ENCODE measurements at regions not wholly inside any gene's neighbourhood (a gene's known extent, or its start where the extent isn't known, plus 50 kb on each side); places are given as distances from the start of the nearest gene placed in this dataset.
"Not testable (repeated sequence)": the region's sequence is repeated elsewhere in the genome, so short reads cannot be mapped to it uniquely, and the experiment has no call there.

DNA sequence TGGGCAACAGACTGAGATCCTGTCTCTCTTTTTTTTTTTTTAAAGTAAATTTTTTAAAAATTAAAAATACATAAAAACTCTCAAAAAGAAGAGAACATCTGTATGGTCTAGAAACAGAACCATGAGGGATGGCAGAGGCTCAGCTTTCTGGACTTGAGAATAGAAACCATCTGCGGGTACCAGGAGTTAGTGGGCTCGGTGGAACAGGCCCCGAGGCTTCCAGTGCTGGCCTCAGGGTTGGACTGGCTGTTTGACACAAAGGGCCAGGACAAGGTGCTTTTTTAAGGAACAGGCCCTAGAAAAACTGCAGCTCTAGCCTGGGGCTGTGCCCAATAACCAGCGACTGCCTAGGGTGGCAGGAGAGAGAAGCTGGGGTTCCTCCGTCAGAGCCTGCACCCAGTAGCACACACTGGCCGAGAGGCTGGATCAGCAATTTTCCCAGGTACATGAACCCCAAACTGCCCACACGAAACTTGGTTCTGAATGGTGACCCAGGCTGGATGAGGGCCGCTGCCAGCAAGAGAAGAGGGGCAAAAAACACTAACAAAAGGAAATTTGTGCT lies 131.0 kb upstream of the OLIG3 start:
- DNase-seq: no peak

DNA sequence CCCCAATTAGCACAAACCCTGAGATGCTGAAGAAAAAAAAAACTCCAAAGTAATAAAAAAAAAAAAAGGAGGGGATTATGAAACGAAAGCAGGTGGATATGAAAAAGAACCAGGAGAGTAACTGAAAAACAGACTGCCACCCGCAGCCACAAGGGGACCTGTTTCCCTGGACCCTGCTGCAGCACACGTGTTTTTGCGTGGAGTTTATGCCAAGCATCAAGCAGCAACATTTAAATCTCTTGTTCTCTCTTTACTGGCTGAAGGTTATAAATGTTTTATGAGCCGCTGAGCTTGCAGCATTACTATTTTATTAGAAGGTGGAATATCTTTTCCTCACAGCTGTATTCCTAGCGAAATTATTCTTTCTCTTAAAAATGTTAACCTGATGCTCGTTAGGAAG lies 131.6 kb upstream of the OLIG3 start:
- no peak for DNase-seq

DNA sequence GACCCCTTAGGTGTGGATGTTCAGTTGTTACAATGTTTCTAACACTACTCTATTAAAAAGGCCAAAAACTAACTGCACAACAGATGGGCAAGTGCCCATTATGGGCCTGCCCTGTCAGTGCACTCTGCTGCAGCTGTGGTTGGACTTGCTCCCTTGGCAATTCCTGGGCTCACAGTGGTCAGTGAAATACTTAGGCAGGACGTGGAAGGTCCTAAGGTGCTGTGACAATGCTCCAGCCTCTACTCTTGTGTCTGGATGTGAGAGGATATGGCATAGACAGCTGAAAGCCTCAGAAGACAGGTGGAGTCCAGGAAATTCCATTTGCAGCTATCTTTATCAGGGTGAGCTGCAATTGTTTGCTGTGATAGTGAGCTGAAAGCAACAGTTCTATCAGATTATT lies 136.5 kb upstream of the OLIG3 start:
- DNase-seq: no peak

DNA sequence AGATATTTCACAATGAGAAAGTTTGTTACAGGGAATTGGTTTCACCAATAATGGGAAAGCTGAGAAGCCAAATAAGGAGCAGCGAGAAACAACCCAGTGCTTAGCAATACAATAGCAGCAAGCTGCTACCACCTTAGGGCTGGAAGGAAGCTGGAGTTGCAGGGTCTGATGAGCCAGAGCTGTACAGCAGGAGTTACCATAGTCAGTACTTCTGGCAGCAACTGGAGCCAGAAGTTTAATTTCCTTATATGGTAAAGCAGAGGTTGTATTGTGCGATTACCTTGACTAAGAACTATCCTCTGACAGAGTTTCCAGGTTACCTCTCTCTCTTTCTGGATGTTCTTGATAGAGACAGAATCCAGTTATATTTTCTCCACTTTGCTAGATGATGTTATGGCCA lies 137.1 kb upstream of the OLIG3 start:
- no peak for DNase-seq

DNA sequence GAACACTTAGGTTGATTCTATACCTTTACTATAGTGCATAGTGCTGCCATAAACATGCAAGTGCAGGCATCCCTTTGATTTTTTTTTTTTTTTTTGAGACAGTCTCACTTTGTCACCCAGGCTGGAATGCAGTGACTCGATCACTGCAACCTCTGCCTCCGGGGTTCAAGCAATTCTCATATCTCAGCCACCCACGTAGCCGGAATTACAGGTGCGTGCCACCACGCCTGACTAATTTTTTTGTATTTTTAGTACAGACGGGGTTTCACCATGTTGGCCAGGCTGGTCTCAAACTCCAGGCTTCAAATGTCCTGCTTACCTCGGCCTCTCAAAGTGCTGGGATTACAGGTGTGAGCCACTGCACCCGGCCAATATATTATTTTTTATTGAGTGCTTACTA lies 140.0 kb upstream of the OLIG3 start:
- DNase-seq: not testable (repeated sequence)

DNA sequence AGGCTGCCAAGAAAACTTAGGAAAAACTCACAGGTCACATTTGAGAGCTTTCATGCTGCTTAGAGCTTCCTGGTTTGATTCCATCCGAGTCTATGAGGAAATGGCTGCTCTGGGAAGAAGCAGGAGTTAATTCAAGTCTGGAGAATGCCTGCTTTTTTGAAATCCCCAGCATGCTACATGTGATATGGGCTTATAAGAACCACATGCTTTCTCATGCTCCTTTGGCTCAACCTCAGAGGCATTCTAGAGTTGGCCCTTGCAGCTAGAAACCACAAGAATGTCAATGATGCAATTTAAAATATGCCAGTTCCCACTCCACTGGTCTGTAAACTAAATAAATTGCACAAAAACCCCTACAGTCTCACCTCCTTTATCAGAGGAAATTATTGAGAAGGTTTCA lies 142.9 kb upstream of the OLIG3 start:
- no peak for DNase-seq

DNA sequence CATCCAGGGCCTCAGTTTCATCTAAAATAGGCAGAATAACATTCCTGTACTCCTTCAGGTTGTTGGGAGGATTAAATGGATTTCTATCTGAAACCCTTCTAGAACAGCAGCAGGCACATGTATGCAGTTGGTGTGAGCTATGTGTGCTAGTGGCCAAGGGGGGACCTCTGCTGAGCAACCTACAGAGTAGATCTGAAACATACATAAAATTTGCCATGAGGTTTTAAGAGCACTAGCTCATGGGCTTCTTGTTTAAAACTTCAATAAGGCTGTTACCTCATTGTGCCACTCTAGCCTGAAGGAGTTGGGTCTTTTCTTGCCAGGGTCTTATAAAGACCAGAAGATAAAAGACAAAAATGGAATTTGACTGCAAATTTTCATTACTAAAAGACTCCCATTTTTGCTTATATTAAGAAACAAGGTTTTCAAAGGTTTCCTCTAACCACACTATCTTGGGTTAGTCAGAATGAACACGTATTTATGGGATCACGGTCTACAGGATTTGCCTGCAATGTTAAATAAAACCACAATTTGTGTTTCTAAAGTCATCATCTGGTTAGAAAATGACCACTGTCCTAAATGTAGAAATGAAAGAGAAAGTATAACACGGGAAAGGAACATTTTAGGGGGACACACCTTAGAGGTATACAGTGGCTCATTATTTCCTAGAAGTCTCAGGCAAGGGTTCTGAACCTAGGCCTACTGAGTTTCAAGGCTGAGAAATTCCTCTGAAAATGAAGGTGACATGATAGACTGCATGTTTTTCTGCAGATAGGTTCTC lies 144.9 kb upstream of the OLIG3 start:
- DNase-seq: no peak

DNA sequence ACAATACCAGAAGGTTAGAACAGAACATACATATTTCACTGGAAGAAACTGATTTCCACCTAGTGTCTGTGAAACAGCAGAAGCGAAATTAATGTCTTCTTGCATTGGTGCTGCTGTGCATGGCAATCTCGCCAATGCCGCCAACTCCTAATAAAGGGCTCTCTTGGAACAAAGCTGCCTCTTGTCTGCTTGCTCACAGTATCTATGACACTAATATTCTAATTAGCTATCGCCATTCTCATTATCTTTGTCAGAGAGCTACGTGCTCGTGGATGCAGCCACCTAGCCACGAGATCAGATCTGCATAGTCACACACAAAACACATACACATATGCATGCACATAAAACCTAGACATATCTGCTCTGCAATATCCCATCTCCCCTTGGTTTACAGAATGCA lies 145.9 kb upstream of the OLIG3 start:
- no peak for DNase-seq

DNA sequence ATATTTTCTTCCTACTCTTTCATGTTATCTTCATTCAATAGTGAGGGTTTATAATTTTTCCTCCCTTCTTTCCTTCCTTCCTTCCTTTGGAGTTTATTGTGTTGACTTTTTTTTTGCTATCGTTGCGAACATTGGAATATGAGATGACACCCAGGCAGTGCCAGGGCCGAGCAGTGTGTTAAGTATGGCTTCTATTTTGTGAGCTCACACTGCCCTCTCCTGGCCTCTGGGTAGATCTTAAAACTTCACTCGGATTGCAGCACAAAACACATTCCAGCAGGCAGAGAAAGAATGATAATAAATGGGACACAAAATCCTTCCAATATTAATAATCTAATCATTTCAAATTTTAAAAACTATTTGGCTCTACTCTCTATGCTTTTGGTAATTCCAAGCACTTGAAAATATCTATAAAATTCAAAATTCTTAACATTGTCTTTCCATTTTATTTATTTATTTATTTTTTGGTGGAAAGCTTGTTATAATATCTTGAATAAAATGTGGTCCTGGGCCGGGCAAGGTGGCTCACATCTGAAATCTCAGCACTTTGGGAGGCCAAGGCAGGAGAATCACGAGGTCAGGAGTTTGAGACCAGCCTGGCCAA lies 147.4 kb upstream of the OLIG3 start:
- peak; percentile 78 for DNase-seq

DNA sequence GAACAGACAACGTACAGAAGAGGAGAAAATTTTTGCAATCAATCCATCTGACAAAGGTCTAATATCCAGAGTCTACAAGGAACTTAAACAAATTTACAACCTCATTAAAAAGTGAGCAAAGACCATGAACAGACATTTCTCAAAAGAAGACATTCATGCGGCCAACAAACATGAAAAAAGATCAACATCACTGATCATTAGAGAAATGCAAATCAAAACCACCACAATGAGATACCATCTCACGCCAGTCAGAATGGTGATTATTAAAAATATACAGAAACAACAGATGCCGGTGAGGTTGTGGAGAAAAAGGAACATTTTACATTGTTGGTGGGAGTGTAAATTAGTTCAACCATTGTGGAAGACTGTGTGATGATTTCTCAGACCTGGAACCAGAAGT lies 149.0 kb upstream of the OLIG3 start:
- not testable (repeated sequence) for DNase-seq

DNA sequence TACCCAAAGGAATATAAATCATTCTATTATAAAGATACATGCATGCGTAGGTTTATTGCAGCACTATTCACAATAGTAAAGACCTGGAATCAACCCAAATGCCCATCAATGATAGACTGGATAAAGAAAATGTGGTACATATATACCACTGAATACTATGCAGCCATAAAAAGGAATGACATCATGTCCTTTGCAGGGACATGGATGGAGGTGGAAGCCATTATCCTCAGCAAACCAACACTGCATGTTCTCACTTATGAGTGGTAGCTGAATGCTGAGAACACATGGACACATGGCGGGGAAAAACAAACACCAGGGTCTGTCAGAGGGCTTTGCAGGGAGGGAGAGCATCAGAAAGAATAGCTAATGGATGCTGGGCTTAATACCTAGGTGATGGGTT lies 149.4 kb upstream of the OLIG3 start:
- not testable (repeated sequence) for DNase-seq

DNA sequence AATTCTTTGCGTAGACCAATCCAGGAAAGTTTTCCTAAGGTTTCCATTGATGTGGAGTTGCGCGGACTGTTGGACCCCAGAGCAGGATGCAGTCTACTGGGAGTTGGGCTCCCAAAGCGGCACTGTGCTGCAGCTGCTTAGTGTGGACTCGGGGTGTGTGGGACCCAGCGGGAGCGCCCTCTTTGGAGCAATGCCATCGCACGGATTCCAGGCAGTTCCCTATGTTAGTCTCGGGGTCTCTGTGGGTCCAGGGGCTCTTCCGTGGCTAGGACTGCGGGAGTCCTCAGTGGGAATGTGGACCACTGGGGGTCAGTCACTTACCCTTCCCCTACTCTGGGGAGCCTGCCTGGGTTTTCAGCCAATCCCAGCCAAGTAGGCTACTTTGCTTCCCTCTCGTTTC lies 151.7 kb upstream of the OLIG3 start:
- no peak for DNase-seq

DNA sequence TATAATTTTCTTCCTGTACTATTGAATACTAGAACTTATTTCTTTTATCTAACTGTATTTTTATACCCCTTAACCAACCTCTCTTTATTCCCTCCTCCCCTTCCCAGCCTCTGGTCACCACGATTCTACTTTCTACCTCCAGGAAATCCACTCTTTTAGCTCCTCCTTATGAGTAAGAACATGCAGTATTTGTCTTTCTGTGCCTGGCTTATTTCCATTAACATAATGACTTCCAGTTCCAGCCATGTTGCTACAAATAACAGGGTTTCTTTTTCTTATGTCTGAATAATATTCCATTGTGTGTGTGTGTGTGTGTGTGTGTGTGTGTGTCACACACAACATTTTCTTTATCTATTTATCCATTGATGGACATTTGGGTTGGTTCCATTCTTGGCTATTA lies 152.3 kb upstream of the OLIG3 start:
- DNase-seq: no peak

DNA sequence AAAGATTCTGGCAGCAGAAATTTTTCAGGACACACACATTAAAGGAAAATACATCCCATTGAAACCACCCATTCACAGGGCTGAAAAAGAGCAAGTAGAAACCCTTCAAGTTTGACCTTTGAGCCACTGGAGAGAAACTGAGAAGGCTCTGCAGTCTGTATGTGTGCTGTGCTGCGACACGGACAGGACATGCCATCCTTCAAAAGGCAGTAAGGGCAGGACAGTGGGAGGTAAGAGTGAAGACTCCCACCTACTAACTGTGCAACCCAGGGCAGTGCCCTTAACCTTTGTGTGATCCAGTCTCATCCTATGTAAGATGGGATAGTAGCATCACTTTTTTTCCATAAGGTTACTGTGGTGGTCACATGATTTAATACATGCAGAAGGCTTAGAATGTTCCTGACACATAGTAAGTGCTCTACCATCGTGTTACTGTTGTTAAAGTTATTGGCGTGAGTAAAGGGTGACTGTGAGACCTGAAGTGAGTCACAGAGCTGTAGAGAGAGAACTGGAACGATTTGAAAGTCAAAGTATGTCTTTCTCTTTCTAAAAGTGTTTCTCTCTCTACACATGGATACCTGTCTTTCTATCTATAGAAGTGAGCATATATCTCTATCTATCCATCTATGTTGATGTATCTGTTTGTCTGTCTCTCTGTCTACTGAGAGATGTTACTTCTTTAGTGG lies 153.7 kb upstream of the OLIG3 start:
- DNase-seq: no peak

DNA sequence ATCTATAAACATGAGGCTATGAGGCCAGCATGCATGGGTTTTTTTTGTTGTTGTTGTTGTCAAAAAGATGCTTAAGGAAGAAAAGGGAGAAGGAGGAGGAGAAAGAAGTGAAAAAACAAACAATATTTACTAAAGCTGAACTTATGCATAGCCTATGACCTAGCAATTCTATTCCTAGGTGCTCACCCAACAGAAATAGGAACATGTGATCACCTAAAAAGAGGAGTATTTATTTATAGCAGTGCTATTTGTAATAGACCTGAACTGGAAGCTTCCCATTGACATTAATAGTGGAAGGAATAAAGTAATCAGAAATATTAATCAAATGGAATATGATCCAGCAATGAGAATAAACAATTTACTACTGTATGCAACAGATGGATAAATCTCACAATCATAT lies 156.5 kb upstream of the OLIG3 start:
- no peak for DNase-seq

DNA sequence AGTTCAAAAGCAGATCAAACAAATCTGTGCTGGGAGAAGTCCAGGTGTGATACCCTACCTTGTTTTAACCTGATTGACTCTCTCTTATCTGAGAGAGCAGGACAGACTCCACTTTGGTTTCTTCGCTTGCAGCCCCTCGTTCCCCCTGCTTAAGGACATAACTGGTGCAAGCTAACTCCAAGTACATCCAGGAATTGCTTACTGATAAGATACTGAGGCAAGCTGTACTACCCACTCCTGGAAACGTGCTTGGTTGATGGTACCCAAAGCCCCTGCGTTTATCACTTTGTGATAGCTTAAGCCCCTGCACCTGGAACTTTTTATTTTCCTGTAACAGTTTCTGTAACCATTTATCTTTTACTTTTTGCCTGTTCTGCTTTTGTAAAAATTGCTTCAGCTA lies 157.0 kb upstream of the OLIG3 start:
- DNase-seq: no peak

DNA sequence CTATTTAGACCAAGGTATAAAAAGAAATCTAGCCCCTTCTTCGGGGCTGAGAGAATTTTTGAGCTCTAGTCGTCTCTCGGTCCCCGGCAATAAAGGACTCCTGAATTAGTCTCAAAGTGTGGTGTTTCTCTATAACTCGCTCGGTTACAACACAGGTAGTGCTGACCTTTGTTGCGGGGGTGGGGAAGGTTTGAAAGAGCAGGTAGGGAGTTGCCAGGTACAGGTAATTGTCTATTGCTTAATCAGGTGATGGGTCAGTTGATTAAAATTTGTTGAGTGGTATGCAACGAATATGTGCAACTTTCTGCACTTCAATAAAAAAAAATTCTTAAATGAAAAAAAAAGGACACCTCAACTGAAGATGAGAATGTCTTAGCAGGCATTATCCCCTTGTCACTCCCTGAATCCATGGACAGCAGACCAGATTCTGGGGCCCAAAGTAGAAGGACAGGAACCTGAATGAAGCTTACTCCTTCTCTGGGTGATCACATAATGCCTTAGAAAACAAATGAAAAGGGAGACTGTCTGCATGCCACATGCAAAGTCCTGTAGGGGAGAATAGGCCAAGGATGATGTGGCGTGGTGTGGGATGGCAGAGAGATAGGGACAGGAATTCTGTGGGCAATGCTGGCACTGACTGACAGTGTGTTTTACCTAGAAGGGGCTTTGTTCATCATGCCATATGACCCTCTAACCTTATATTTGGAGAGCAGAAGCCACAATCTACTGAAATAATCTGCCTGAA lies 157.6 kb upstream of the OLIG3 start:
- DNase-seq: no peak

DNA sequence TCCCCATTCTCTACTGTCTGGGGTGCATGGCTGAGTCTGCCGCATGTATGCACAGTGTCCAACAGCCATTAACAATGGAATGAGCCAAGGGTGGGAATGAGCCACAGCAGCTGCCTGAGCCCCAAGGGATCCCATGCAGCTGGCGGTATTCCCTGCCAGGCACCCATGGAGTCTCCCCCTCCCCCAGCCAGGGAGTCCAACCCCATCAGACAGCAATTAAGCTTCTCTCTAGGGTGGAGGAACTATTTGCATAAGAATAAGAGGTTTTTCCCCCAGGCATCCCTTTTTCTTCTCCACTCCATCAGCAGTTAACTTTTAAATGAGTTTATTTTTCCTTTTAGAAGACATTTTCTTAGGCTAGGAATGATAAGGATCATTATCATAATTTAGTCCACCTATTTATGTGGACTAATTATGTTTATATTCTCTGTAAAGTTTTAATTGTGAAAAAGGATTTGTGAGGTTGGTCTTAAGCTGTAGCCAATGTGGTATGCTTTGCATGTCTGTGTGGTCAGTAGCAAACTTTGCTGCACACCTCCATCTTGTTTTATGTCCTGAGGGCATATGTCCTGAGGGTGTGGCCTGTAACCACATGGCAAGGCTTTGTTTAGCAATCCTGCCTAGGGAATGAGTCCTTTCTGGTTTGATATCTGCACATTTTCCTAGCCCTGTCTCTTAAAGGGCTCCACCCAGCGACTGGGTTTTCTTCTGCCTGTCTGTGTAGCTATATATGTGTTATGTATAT lies 158.9 kb upstream of the OLIG3 start:
- DNase-seq: no peak

DNA sequence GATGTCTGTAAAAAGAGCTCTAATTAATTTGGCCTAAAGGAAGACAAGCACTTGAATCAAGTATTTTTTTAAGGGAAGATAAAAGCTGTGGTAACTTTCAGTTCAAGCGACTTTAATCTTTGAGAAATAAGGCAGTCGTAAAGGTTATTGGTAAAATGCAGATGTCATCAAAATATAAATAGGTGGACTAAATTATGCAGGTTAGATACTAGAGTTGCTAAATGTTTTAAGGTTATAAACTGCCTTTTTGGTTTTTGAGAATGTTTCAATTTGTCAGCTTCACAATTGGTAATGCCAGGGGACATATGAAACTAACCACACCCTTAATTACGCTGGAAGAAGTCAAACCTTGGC lies 159.5 kb upstream of the OLIG3 start:
- no peak for DNase-seq

DNA sequence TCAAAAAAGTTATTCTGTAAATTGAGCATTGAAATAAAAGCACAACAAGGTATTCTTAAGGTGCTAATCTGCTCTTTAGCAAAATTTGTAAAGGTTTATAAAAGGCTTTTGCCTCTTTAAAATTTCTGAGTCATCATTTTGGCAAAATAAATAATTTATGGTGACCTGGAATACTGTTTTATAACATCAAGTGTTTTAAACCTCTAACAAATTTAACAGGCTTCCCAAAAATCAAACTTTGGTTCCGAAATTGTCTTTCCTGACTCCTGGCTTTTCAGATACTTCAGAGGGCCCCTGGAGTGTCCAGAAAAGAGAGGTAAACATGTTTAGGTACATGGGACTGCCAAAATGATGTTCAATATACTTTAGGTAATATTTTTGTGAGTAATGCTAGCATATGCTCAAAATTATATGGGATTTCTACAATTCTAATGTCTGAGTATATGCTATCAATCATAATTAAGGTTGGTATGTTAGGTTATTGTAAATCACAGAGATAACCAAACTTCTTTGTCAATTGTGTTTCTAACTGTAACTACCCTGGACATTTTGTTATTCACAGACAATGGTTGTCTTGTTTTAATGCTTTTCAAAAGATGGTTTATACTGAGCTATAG lies 160.3 kb upstream of the OLIG3 start:
- no peak for DNase-seq

DNA sequence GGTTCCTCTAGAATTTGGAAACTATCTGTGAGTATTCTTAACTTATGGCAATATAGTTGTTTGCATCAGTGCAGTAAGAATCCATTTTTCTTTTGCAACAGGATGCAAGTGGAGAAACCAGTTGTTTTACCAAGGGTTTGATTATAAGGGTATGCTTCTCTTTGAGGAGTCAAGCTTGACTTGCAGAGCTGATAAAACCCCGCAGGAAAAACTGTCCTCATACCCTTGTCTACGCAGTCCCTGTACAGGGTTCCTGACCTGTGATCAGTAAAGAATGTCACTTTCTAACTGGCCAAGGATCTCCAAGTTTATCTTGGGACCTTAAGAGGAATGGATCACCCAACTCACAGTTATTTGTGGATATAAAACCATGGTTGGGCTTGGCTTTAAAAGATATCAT lies 161.1 kb upstream of the OLIG3 start:
- DNase-seq: no peak

DNA sequence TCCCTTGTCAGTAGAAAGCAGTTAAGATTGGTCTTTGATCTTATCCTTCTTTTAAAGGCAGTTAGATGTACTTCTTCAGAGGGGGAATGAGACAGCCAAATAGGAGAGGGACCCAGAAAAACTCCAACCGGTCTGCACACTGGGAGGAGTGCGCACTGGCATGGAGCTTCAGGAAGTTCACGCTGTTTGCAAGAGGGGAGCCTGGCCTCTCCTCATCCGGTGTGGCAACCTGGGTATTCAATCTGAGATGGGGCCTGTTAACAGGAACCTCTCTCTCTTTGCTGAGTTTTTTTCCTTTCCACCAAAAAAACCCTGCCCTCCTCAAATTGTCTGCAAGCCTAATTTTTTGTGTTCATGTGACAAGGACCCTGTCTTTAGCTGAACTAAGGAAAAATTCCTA lies 162.5 kb upstream of the OLIG3 start:
- no peak for DNase-seq
